Left ventricle myocardium inferior (tissue), 1 donor: ENCODE measurements at regions not wholly inside any gene's neighbourhood (a gene's known extent, or its start where the extent isn't known, plus 50 kb on each side); places are given as distances from the start of the nearest gene placed in this dataset.

Experiments
- DNase-seq: peaks from one replicate; pipeline ENCODE4 v3.0.0-alpha.2; 2020
- H3K27ac ChIP-seq: fragments of 200-600 bp; replicated peaks from 2 replicates; pipeline ENCODE4 v1.8.0; 2021
- H3K27me3 ChIP-seq: fragments of 200-600 bp; 2 replicates; pipeline ENCODE4 v1.8.0; 2021; ENCODE audit warnings: low read depth
- H3K36me3 ChIP-seq: fragments of 200-600 bp; 2 replicates; pipeline ENCODE4 v1.8.0; 2021
- H3K4me1 ChIP-seq: fragments of 200-600 bp; 2 replicates; pipeline ENCODE4 v1.8.0; 2021
- H3K4me3 ChIP-seq: fragments of 200-600 bp; 2 replicates; pipeline ENCODE4 v1.8.0; 2021; ENCODE audit warnings: mild to moderate bottlenecking, moderate library complexity
- H3K9me3 ChIP-seq: fragments of 200-600 bp; replicated peaks from 2 replicates; pipeline ENCODE4 v1.8.0; 2021
- CTCF ChIP-seq: fragments of 200-600 bp; IDR thresholded peaks from 2 replicates; pipeline ENCODE4 v1.8.0; 2021; ENCODE audit warnings: antibody characterized with exemption, mild to moderate bottlenecking, borderline replicate concordance
- intact Hi-C: fragments of 100-400 bp; cut with micrococcal nuclease; formaldehyde crosslinking; loops from one replicate; pipeline ENCODE4 v1.11.0; 2022
- donor health status: DM: no; HTN: yes; CAD: no; lungs with severe emphysema.

GRCh38 chr10:43699516-43699915 is 50.8 kb upstream of the ZNF32 start:
- no peak for TF ChIP-seq CTCF
- H3K27ac ChIP-seq: peak overlapping the region; percentile 8
- H3K27me3 ChIP-seq: no peaks in the 10 kb centered on the region
- H3K36me3 ChIP-seq: no peaks in the 10 kb centered on the region
- peaks cover 56% of the 10 kb centered on the region for H3K4me1 ChIP-seq
- no peaks in the 10 kb centered on the region for H3K9me3 ChIP-seq
- intact Hi-C loops: loop anchor here (10.0 kb wide), 1 partner anchor 155 kb away; no protein-coding TSS in a partner anchor
- H3K4me3 ChIP-seq: no peak overlapping the region
- no peak for DNase-seq
